Smooth muscle cell (in vitro differentiated cells): ENCODE measurements at regions not wholly inside any gene's neighbourhood (a gene's known extent, or its start where the extent isn't known, plus 50 kb on each side); places are given as distances from the start of the nearest gene placed in this dataset.

Experiments used
- DNase-seq: peaks from one replicate; lab custom pipeline; 2025; ENCODE audit not compliant: unreplicated experiment; lab: John Stamatoyannopoulos, UW
- H2AFZ ChIP-seq: fragments of 200-600 bp; sonication (generic); 2 replicates; pipeline ENCODE4 v1.6.0; 2016; ENCODE audit warnings: antibody characterized with exemption, low read depth, mild to moderate bottlenecking
- H3F3A ChIP-seq: fragments of 200-600 bp; sonication (generic); 2 replicates; pipeline ENCODE4 v1.6.0; 2017; ENCODE audit warnings: antibody characterized with exemption, low read depth
- H3K27ac ChIP-seq: fragments of 200-600 bp; sonication (generic); 2 replicates; pipeline ENCODE4 v1.5.1; 2016; ENCODE audit warnings: low read depth, mild to moderate bottlenecking
- H3K27me3 ChIP-seq: fragments of 200-600 bp; sonication (generic); 2 replicates; pipeline ENCODE4 v1.6.1; 2016; ENCODE audit warnings: low read depth, mild to moderate bottlenecking
- H3K36me3 ChIP-seq: fragments of 200-600 bp; sonication (generic); 2 replicates; pipeline ENCODE4 v1.5.1; 2016; ENCODE audit warnings: low read depth
- H3K4me1 ChIP-seq: fragments of 200-600 bp; sonication (generic); 2 replicates; pipeline ENCODE4 v1.5.1; 2016; ENCODE audit warnings: low read depth
- H3K4me2 ChIP-seq: fragments of 200-600 bp; sonication (generic); 2 replicates; pipeline ENCODE4 v1.6.0; 2016; ENCODE audit warnings: mild to moderate bottlenecking
- H3K4me3 ChIP-seq: fragments of 200-600 bp; sonication (generic); 2 replicates; pipeline ENCODE4 v1.5.1; 2016; ENCODE audit warnings: mild to moderate bottlenecking
- H3K79me2 ChIP-seq: fragments of 200-600 bp; sonication (generic); 2 replicates; pipeline ENCODE4 v1.6.0; 2016; ENCODE audit warnings: low read depth, mild to moderate bottlenecking
- H3K9ac ChIP-seq: fragments of 200-600 bp; sonication (generic); 2 replicates; pipeline ENCODE4 v1.6.0; 2016; ENCODE audit warnings: low read depth
- H3K9me3 ChIP-seq: fragments of 200-600 bp; sonication (generic); replicated peaks from 2 replicates; pipeline ENCODE4 v1.5.1; 2016; ENCODE audit warnings: low read depth
- H4K20me1 ChIP-seq: fragments of 200-600 bp; sonication (generic); 2 replicates; pipeline ENCODE4 v1.6.0; 2016; ENCODE audit warnings: low read depth
- WGBS: methylation state at CpG from one replicate; pipeline ENCODE4 v1.1.7; 2016; ENCODE audit warnings: low lambda C conversion rate; 5-methylcytosine and 5-hydroxymethylcytosine counted together
- TF ChIP-seq, protein P1 (sequence below): fragments of 200-600 bp; sonication (generic); IDR thresholded peaks from 2 replicates; pipeline ENCODE4 v1.5.1; 2017; ENCODE audit warnings: borderline replicate concordance, mild to moderate bottlenecking, antibody characterized with exemption; ENCODE audit not compliant: insufficient read depth, poor library complexity, severe bottlenecking

GRCh38 chr1:55334797-55335196 lies 119.6 kb upstream of the USP24 start:
- WGBS, result 93% methylated on average over 6 of the region's 6 CpGs
- H3K4me2 ChIP-seq, result no peak overlapping the region
- no peak for DNase-seq

GRCh38 chr1:55334160-55334559 lies 119.0 kb upstream of the USP24 start:
- Histone ChIP-seq H3K9me3 (no peaks in the 10 kb centered on the region), H3K79me2 (no peaks in the 10 kb centered on the region), H4K20me1 (no peaks in the 10 kb centered on the region), H3K27ac (no peak overlapping the region), H3K36me3 (no peaks in the 10 kb centered on the region), H3K4me1 (no peaks in the 10 kb centered on the region), H3K27me3 (no peaks in the 10 kb centered on the region), H3F3A (no peaks in the 10 kb centered on the region), H3K9ac (no peak overlapping the region), H3K4me2 (no peak overlapping the region), H3K4me3 (no peak overlapping the region), H2AFZ (no peak overlapping the region)
- TF ChIP-seq, protein P1, sequence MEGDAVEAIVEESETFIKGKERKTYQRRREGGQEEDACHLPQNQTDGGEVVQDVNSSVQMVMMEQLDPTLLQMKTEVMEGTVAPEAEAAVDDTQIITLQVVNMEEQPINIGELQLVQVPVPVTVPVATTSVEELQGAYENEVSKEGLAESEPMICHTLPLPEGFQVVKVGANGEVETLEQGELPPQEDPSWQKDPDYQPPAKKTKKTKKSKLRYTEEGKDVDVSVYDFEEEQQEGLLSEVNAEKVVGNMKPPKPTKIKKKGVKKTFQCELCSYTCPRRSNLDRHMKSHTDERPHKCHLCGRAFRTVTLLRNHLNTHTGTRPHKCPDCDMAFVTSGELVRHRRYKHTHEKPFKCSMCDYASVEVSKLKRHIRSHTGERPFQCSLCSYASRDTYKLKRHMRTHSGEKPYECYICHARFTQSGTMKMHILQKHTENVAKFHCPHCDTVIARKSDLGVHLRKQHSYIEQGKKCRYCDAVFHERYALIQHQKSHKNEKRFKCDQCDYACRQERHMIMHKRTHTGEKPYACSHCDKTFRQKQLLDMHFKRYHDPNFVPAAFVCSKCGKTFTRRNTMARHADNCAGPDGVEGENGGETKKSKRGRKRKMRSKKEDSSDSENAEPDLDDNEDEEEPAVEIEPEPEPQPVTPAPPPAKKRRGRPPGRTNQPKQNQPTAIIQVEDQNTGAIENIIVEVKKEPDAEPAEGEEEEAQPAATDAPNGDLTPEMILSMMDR, result no peak
- no peak for DNase-seq
- 86% methylated on average over 3 of the region's 3 CpGs for WGBS

More at GRCh38 chr1:55334797-55335196, 119.6 kb upstream of the USP24 start:
- H3K9me3 ChIP-seq, result no peaks in the 10 kb centered on the region
- H3K79me2 ChIP-seq, result no peaks in the 10 kb centered on the region
- H2AFZ ChIP-seq, result no peak overlapping the region
- no peak overlapping the region for H3K27ac ChIP-seq
- TF ChIP-seq, protein P1, result no peak
- no peaks in the 10 kb centered on the region for H3K4me1 ChIP-seq
- no peaks in the 10 kb centered on the region for H3K36me3 ChIP-seq
- no peak overlapping the region for H3K4me3 ChIP-seq
- H4K20me1 ChIP-seq, result no peaks in the 10 kb centered on the region
- H3K9ac ChIP-seq, result no peak overlapping the region
- H3K27me3 ChIP-seq, result no peaks in the 10 kb centered on the region
- no peaks in the 10 kb centered on the region for H3F3A ChIP-seq

DNA sequence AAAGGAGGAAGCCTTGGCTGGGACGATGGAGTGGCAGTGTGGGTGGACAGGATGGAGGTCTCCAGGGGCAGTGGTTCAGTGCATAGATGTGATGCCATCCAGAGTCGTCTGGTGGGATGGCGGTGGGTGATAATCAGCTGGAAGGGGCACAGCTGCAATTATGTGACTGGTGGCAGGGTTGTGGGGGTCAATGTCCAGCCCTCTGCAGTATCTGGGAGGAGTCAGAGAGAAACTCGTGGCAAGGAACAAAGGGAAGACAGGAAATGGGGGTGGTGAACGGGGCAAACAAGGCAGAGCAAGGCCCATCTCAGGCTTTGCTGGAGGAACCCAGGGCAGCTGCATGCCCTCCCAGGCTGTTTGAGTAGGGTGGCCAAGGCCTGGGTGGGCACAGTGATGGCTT lies 118.3 kb upstream of the USP24 start:
- no peak for DNase-seq
- H3K9ac ChIP-seq, result no peak overlapping the region
- TF ChIP-seq, protein P1, result no peak
- H2AFZ ChIP-seq, result no peak overlapping the region
- no peaks in the 10 kb centered on the region for H3K27me3 ChIP-seq
- H3K79me2 ChIP-seq, result no peaks in the 10 kb centered on the region
- no peaks in the 10 kb centered on the region for H3K36me3 ChIP-seq
- H4K20me1 ChIP-seq, result no peaks in the 10 kb centered on the region
- H3K27ac ChIP-seq, result no peak overlapping the region
- no peaks in the 10 kb centered on the region for H3K4me1 ChIP-seq
- no peaks in the 10 kb centered on the region for H3F3A ChIP-seq
- no peak overlapping the region for H3K4me3 ChIP-seq
- H3K9me3 ChIP-seq, result no peaks in the 10 kb centered on the region
- 92% methylated on average over 5 of the region's 5 CpGs for WGBS
- H3K4me2 ChIP-seq, result no peak overlapping the region

DNA sequence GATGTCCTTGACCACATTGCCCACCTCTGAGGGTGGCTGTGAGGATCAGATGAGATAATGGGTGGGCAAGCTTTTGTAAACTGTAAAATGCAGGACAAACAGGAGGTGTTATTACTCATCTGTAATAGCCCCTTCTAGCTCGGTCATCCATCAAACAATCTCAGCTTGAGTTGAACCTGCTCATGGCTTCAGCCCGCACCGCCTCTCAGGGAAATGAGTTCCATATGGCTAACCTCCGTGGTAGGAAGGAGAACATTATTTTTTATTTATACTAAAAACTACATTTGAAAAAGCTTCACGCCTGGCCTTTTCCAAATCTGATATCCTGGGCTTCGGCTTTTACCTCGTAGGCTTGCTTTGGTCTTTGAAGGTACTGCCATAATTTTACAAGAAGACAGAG lies 116.2 kb upstream of the USP24 start:
- no peak for DNase-seq
- Histone ChIP-seq H2AFZ (no peak overlapping the region), H3K79me2 (no peaks in the 10 kb centered on the region), H3K27ac (no peak overlapping the region), H3K9me3 (no peaks in the 10 kb centered on the region), H4K20me1 (no peaks in the 10 kb centered on the region), H3K36me3 (no peaks in the 10 kb centered on the region), H3F3A (no peaks in the 10 kb centered on the region), H3K4me1 (no peaks in the 10 kb centered on the region), H3K27me3 (no peaks in the 10 kb centered on the region), H3K4me3 (no peak overlapping the region), H3K9ac (no peak overlapping the region), H3K4me2 (no peak overlapping the region)
- whole genome bisulfite sequencing, result 84% methylated on average over 7 of the region's 7 CpGs
- TF ChIP-seq, protein P1, result no peak
